ENCODE measurements at regions not wholly inside any gene's neighbourhood (a gene's known extent, or its start where the extent isn't known, plus 50 kb on each side); places are given as distances from the start of the nearest gene placed in this dataset.
A peak's percentile ranks its signal among the peaks of the same experiment; 100 is the strongest.

DNA sequence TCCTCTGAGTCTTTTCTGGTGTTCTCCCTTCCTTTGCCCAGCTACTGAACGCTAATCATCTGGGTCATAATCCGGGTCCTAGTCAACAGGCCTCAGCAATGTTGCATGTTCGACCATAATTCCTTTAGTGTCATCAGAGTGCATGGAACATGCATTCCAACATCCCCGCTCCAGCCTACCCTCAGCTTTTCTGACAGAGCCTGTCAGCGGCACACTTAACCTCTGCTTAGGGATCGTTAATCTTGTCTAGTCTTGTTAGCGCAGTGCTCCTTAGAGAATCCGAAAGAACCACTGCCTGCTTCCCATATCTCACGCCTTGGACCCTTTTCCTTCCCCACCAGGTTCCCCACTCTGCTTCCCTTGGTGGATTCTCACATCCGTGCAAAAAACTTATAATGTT, 767.9 kb upstream of the ID2 start:
- DNase-seq: no peak

GRCh38 chr2:7915302-7916091, 766.4 kb upstream of the ID2 start:
- no peak for DNase-seq

DNA sequence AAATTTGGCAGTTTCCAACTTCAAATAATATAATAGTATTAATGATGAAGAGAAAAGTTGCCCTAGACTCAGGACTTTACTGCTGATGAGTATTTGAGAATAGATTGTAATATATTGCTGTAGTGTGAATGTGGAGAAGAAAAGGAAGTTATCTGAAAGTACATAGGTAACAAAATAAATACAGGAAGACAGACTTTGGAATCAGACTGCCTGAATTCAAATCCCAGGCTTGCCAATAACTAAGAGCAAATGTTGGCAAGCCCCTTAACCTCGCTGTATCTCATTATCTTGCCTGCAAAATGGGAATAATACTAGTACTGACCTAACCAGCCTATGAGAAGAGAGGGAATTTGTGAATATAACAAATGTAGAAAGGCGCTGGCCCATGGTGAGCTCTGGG, 765.2 kb upstream of the ID2 start:
- no peak for DNase-seq

DNA sequence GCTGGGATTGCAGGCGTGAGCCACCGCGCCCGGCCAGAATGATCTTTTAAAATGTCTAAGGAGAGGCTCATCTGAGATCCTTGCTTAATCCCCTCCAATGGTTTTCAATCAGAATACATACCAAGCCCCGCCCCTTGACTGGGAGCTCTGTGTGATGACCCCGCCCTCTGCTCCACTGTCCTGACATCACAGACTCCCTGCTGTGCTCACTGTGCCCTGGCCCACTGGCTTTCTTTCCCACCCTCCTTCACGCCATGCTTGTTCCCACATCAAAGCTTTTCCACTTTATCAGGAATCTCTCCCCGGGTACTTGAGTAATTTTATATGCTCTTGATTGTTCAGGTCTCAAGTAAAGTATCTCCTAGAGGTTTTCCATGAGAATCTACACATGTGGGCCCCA, 762.3 kb upstream of the ID2 start:
- no peak for DNase-seq

DNA sequence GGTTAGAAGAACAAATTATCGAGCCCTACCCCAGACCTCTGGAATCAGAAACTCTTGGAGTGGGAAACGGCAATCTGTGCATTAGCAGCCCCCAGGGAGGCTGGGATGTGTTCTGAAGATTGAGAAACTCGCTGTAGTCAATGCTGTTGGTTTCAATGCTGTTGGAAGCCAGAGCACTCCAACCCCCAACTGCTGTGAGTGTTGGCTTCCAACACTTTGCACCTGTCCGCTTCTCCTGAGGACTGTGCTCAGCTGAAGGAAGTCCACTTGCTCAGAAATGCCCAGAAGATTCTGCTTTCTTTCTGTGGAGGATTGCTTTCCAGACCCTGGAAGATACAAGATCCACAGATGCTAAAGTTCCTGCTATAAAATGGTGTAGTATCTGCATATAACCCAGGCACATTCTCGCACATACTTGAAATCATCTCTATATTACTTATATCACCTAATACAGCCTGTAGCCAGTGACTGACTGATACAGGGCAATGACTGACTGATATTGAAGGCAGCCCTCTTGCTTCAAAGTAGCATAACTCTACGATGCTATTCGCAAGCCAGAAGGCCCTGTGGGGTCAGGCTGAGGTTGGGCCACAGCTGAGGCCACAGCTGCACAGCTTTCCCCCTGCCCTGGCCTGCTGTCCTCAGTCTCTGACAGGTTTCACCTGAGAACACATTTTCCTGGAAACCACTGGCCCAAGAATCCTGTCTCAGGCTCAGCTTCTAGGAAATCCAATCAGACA, 757.7 kb upstream of the ID2 start:
- DNase-seq: no peak

GRCh38 chr2:7925506-7925905, 756.4 kb upstream of the ID2 start:
- peak; percentile 31 to 48 for DNase-seq

GRCh38 chr2:7927691-7928090, 754.2 kb upstream of the ID2 start:
- DNase-seq: no peak

- DNase-seq: no peak
Observed at GRCh38 chr2:7929281-7929680, 752.6 kb upstream of the ID2 start.

DNA sequence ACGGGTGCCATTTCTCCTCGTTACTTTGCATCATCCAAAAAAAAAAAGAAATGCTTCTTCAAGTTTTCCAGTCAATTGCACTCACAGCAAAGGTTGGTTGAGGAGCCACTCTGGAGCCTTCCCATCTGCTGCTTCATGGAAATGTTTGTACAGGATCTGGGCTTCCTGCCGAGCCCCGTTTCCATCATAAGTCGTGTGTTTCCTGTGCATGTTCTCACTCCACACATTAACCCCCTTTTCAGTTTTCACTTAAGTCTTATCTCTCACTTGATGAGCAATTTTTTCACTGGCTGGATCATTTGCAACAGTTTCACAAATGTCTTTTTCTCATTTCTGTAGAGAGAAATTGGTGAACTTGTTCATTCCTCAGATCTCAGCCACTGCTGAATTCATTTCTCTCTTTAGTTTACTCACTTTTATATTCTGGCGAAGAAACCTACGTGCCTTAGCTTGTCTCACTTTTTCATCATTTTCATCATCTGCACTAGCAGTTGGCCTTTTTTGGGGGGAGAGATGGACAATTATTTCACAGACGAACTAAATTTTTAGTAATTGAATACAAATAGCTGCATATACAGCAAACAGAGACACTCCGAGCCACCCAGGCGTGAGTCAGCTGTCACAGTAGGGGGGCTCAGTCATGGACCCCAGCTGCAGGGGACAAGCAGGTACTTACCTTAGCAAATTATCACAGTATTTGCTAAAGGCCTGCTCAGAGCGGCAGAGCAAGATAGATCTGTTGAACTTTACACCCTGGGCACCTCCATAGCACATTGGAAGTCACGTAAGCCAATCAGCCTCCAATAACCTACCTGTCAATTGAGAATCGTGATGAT, 750.8 kb upstream of the ID2 start:
- no peak for DNase-seq

GRCh38 chr2:7931808-7932207, 750.0 kb upstream of the ID2 start:
- no peak for DNase-seq

DNA sequence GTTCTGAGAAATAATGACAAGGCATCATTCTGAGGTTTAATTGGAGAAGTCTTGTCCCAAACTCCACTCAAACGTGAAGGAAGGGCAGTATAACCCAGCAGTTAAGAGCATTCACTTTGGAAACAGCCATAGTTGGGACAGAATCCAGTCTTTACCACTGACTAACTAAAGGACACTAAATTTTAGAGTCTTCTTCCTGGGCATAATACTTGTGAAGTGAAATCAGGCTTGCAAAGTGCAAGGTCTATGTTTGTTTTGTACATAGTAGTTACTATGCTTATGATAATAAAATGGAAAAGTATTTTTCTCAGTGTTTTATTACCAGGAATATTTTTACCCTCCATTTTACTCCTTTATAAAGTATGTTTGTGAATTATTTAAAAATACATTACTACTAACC, 748.2 kb upstream of the ID2 start:
- DNase-seq: no peak

DNA sequence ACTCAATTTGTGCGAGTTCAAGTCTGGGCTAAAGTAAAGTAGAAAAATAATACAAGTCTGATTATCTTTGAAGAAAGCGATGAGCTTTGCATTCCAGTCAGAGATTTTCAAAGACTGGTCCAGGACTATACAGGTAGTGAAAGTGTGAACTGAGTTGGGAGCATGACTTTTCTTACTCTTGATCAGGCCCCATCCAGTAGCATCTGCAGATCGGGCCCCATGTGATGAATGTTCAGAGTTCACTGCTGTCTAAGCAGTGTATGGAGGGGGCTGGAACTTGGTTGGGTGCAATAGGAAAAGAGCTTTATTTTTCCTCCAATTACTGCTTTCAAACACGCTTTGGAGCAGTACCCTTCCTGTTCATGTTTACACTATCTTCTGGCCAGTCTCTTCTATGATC, 747.4 kb upstream of the ID2 start:
- DNase-seq: no peak

DNA sequence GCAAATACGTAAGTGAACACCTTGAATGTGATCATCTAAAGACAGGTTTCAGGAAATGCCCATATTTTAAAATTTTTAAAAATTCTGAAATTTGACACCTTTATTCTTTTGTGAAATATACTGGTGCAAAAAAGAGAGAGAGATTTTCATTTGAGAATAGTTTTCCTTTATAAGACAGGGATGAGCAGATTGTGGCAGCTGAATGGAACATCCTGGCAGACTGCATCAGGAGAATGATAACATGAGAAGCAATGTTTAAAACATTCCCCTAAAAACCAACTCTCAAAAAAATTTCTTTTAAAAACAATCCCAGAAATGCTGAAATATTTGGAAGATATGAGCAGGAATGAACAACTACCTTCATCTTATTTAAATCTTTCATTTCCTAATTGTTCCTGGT, 744.8 kb upstream of the ID2 start:
- DNase-seq: no peak

GRCh38 chr2:7940723-7941122, 741.1 kb upstream of the ID2 start:
- DNase-seq: no peak

DNA sequence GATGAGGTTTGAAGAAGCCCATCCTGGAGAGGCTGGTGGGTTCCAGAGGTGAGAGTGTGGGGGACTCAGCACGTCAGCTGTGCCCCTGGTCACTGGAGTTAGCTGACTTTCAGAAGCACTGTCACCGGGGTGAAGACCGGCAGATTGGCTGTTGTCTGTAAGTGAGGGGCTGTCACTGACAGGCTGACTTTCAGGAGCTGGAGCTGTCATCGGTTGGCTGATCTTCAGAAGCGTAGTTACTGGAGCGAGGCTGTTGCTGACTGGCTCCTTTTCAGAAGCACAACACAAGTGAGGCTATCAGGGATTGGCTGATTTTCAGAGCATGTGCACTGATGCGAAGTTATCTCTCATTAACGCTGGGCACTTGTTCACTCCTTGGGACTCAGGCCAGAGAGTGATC, 738.4 kb upstream of the ID2 start:
- no peak for DNase-seq

GRCh38 chr2:7945026-7945425, 736.8 kb upstream of the ID2 start:
- DNase-seq: no peak

- DNase-seq: no peak
Observed at GRCh38 chr2:7950035-7950612, 731.7 kb upstream of the ID2 start.

DNA sequence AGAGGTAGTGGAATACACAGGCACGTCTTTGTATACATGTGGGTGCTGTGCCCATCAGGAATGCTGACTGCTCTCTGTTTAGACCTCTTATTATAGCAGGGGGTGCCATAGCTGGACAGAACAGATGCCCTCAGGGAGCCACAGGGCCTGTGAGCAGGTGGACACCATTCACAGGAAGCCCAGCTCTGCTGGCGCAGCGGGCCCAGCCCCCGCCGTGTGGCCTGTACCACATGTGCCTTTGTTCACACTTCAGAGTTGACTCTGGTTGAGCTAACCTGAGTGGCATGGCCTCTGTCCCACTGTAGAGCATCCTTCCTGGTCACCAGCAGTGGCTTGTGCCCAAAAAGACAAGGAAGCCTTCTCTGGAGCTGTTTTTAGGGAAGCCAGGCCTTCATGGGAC, 730.9 kb upstream of the ID2 start:
- DNase-seq: no peak

DNA sequence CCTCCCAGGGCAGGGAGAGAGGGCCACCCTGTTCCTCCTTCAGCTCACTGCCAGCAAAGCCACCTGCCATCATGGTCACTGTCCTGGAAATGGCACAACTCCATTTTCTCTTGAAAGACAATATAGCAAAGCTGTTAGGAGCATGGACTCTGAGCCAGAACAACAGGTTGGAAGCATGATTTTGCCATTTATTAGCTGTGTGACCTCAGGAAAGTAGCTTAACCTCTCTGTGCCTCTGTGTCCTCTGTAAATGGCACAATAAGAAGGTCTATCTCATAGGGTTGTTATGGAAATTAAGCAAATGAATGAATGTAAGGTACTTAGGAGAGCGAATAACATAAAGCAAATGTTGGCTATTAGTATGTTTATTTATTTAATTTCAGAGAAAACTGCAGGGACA, 730.4 kb upstream of the ID2 start:
- DNase-seq: no peak

- no peak for DNase-seq
Observed at GRCh38 chr2:7952046-7952745, 729.7 kb upstream of the ID2 start.

- no peak for DNase-seq
Observed at GRCh38 chr2:7953195-7953594, 728.7 kb upstream of the ID2 start.

GRCh38 chr2:7954234-7954633, 727.6 kb upstream of the ID2 start:
- no peak for DNase-seq
